ENCODE measurements at regions not wholly inside any gene's neighbourhood (a gene's known extent, or its start where the extent isn't known, plus 50 kb on each side); places are given as distances from the start of the nearest gene placed in this dataset.

DNA sequence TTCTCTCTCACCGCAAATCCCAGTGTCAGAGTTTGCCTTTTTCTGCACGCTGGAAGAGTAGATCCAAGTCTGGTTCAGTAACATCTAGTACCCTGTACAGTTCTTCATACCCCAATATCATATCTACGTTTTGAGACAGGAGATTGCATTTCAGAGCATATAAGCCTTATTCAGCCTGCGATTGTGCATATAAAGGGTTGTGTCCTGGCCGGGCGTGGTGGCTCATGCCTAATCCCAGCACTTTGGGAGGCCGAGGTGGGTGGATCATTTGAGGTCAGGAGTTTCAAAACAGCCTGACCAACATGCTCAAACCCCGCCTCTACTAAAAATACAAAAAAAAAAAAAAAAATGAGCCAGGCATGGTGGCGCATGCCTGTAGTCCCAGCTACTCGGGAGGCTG lies 104.9 kb downstream of the MTNR1B start:
- no peak for DNase-seq

DNA sequence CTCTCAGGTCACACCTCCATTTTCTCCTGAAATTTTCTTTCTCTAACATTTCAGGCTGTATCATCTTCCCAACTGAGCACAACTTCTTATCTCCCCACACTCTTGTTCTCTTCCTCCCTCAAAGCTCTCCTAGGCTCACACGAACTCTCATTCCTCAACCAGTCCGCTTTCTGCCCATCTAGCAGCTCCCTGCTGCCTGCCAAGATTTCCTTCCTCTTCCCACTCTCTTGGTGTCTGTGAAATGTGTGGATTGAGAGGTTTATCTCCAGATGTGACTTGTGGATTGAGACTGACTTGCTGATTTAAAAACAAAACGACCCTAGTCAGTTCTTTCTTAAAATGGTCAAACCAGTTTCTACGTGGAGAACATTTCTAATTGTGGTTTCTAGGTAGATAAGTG lies 106.3 kb downstream of the MTNR1B start:
- DNase-seq = no peak

DNA sequence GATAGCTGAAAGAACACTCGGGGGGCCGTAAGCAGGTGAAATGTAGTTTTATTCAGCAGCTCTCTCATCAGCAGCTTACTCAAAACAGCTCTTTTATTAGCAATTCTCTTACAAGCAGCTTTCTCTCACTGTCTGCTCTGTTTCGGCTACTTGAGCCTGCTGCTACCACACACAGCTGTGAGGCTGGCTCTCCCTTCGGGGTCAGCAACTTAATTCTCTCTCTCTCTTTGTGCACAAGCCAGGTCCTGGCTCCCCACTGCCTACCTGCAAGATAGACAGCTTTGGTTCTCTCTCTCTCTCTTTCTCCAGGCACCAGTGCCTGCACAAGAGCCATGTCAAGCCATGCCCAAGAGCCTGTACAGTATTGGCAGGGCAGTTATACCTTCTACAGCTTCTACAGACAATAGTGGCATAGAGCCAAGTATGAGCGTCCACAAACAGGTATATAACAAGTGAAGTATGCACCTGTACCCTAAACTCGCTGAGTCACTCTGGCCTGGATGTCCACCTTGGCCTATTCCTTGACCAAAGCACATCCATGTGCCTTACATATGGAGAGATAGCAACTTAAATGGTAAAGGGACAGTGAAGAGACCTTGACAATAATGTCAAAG lies 110.8 kb downstream of the MTNR1B start:
- DNase-seq = peak in 1 of 56 donors; percentile 0

DNA sequence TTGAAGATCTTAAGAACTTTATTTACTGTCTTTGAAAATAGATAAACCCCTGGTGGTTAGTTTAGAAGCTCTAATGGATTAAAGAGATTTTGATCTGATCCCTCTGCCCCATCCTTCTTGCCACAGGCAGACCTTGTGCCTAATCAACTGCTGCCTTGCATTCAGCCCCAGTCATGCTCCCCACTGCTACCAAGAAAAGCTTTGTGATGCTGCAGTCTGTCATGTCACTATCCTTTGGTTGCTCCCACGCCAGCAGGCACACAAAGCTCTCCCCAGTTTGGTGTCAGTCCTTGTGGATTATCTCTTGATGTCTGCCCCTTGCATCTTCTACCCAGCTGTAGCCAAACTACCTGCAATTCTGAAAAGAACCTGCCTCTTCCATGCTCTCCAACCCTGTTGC lies 112.2 kb downstream of the MTNR1B start:
- no peak for DNase-seq

DNA sequence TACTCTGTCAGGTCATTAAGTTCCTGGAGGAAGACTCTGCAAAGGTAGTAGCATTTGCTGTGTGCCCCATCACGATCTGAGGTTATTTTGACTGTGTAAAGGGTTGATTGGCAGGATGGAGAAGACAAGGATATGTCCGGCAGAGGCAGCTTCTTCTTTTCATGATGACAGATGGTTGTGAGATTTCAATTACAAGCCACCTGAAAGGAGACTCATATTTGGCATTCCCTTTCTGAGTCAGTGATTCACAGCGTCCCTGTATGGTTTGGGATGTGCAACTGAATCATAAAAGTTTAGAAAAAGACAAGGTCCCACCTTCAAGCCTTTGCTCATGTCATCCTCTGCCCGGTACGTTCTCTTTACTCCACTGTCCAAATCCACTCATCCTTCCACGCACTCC lies 113.4 kb downstream of the MTNR1B start:
- DNase-seq = no peak

GRCh38 chr11:93084727-93085505 lies 112.9 kb downstream of the SLC36A4 start:
- DNase-seq = no peak

GRCh38 chr11:93089474-93090102 lies 108.2 kb downstream of the SLC36A4 start:
- peak in 24 of 56 donors; percentile 1 to 45 (median 12) for DNase-seq

Measured in nucleus accumbens (tissue), 56 donors.